ENCODE measurements at regions not wholly inside any gene's neighbourhood (a gene's known extent, or its start where the extent isn't known, plus 50 kb on each side); places are given as distances from the start of the nearest gene placed in this dataset.

- Mint-ChIP-seq H3K27me3 (ENCODE audit: unreplicated experiment) (no peaks in the 10 kb centered on the region), H3K4me1 (ENCODE audit: low read depth, unreplicated experiment) (no peaks in the 10 kb centered on the region), H3K36me3 (ENCODE audit: insufficient read depth, unreplicated experiment) (no peaks in the 10 kb centered on the region), H3K9me3 (ENCODE audit: low read depth, unreplicated experiment) (no peaks in the 10 kb centered on the region), H3K4me3 (ENCODE audit: low read depth, unreplicated experiment) (no peak overlapping the region), H3K27ac (ENCODE audit: unreplicated experiment) (no peak overlapping the region)
- intact Hi-C loops (cut with micrococcal nuclease; ENCODE audit: unreplicated experiment), result no loop called here
- BruUV-seq (replicated peaks), result no TSS peak
- CTCF ChIA-PET, result no interaction called here
- TF ChIP-seq CTCF (IDR thresholded peaks at IDR 0.05; ENCODE audit: unreplicated experiment), result no peak
- no peak for DNase-seq
Measured at GRCh38 chrX:79259073-79259689, 108.0 kb downstream of the ITM2A start.

- Mint-ChIP-seq H3K9me3 (ENCODE audit: low read depth, unreplicated experiment) (no peaks in the 10 kb centered on the region), H3K4me3 (ENCODE audit: low read depth, unreplicated experiment) (no peak overlapping the region), H3K27me3 (ENCODE audit: unreplicated experiment) (no peaks in the 10 kb centered on the region), H3K4me1 (ENCODE audit: low read depth, unreplicated experiment) (no peaks in the 10 kb centered on the region), H3K36me3 (ENCODE audit: insufficient read depth, unreplicated experiment) (no peaks in the 10 kb centered on the region), H3K27ac (ENCODE audit: unreplicated experiment) (no peak overlapping the region)
- BruUV-seq (replicated peaks), result no TSS peak
- intact Hi-C loops (cut with micrococcal nuclease; ENCODE audit: unreplicated experiment), result no loop called here
- TF ChIP-seq CTCF (IDR thresholded peaks at IDR 0.05; ENCODE audit: unreplicated experiment), result no peak
- DNase-seq, result no peak
- CTCF ChIA-PET, result no interaction called here
Measured at GRCh38 chrX:79243691-79244090, 99.2 kb downstream of the GPR174 start.

GRCh38 chrX:79235899-79236298 is 91.4 kb downstream of the GPR174 start:
- no peak for DNase-seq
- BruUV-seq (replicated peaks), result no TSS peak
- Mint-ChIP-seq H3K27ac (ENCODE audit: unreplicated experiment) (no peak overlapping the region), H3K4me1 (ENCODE audit: low read depth, unreplicated experiment) (no peaks in the 10 kb centered on the region), H3K27me3 (ENCODE audit: unreplicated experiment) (no peaks in the 10 kb centered on the region), H3K36me3 (ENCODE audit: insufficient read depth, unreplicated experiment) (no peaks in the 10 kb centered on the region), H3K9me3 (ENCODE audit: low read depth, unreplicated experiment) (no peaks in the 10 kb centered on the region), H3K4me3 (ENCODE audit: low read depth, unreplicated experiment) (no peak overlapping the region)
- TF ChIP-seq CTCF (IDR thresholded peaks at IDR 0.05; ENCODE audit: unreplicated experiment), result no peak
- intact Hi-C loops (cut with micrococcal nuclease; ENCODE audit: unreplicated experiment), result no loop called here
- CTCF ChIA-PET, result no interaction called here

- no TSS peak for BruUV-seq (replicated peaks)
- TF ChIP-seq CTCF (IDR thresholded peaks at IDR 0.05; ENCODE audit: unreplicated experiment), result no peak
- Mint-ChIP-seq H3K4me1 (ENCODE audit: low read depth, unreplicated experiment) (no peaks in the 10 kb centered on the region), H3K9me3 (ENCODE audit: low read depth, unreplicated experiment) (no peaks in the 10 kb centered on the region), H3K36me3 (ENCODE audit: insufficient read depth, unreplicated experiment) (no peaks in the 10 kb centered on the region), H3K27ac (ENCODE audit: unreplicated experiment) (no peak overlapping the region), H3K4me3 (ENCODE audit: low read depth, unreplicated experiment) (no peak overlapping the region), H3K27me3 (ENCODE audit: unreplicated experiment) (no peaks in the 10 kb centered on the region)
- intact Hi-C loops (cut with micrococcal nuclease; ENCODE audit: unreplicated experiment), result no loop called here
- no peak for DNase-seq
- CTCF ChIA-PET, result interaction anchor here (0.6 kb wide), 1 partner anchor 484 kb away, joined by 11 read pairs; the partner anchor contains the start of gene LPAR4
Measured at GRCh38 chrX:79231662-79232061, 87.2 kb downstream of the GPR174 start.

Data from Calu3 (cell line).